A172 (cell line): ENCODE measurements at regions not wholly inside any gene's neighbourhood (a gene's known extent, or its start where the extent isn't known, plus 50 kb on each side); places are given as distances from the start of the nearest gene placed in this dataset.

Source experiments
- DNase-seq: peaks from one replicate; pipeline ENCODE4 v3.0.0-alpha.2; 2015; ENCODE audit warnings: low spot score

- no peak for DNase-seq
These were observed 118.2 kb upstream of the MPDZ start for GRCh38 chr9:13397661-13398060.

- no peak for DNase-seq
These were observed 117.7 kb upstream of the MPDZ start for GRCh38 chr9:13397220-13397619.

DNA sequence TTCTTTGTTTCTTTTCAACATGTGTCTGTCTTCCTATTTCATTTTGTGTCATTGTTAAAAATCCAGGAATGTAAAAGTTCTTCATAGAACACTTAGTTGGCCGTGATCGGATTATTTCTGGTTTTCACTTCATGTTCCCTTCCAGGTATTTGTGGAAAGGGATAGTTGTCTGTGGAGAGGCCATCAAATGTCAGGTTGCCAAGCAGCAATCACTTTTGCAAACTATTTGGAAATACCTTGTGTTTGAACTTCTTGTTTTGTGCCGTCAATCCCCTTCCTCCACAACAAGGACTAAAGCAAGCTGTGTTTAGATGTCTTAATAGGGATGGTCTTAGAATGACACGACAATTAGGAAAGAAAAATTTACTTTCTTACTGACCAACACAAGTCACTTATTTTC is 116.9 kb upstream of the MPDZ start:
- no peak for DNase-seq

GRCh38 chr9:13395156-13395555 is 115.7 kb upstream of the MPDZ start:
- no peak for DNase-seq

- no peak for DNase-seq
These were observed 108.7 kb upstream of the MPDZ start for GRCh38 chr9:13388157-13388556.

DNA sequence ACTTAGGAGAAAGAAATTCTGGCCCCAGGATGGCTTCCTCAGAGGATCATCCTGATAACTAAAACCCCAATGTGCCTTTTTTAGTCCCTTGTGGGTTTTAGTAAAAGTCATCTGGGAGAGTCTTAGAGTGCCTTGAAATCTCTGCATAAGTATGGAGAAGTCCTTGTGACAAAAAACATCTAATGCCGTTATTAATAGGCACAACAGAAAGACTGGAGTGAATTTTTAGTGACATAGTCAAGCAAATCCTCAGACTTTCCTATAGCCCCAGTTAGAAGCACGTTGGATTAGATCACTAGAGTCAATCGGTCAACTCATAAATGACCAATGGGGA is 108.2 kb upstream of the MPDZ start:
- DNase-seq, result no peak

- DNase-seq, result no peak
These were observed 107.6 kb upstream of the MPDZ start for GRCh38 chr9:13386935-13387733.

GRCh38 chr9:13386316-13386715 is 106.8 kb upstream of the MPDZ start:
- DNase-seq, result no peak

DNA sequence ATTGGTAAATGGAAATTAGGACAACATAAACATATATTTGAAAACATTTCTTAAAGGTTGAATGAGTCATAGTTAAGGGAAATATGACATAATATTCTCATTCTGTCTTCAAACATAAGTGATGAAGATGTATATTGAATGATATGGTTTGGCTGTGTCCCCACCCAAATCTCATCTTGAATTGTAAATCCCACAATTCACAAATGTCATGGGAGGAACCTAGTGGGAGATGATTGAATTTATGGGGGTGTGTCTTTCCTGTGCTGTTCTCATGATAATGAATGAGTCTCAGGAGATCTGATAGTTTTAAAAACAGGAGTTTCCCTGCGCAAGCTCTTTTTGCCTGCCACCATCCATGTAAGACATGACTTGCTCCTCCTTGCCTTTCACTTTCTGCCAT is 104.4 kb upstream of the MPDZ start:
- no peak for DNase-seq

GRCh38 chr9:13383216-13383615 is 103.7 kb upstream of the MPDZ start:
- DNase-seq, result no peak

DNA sequence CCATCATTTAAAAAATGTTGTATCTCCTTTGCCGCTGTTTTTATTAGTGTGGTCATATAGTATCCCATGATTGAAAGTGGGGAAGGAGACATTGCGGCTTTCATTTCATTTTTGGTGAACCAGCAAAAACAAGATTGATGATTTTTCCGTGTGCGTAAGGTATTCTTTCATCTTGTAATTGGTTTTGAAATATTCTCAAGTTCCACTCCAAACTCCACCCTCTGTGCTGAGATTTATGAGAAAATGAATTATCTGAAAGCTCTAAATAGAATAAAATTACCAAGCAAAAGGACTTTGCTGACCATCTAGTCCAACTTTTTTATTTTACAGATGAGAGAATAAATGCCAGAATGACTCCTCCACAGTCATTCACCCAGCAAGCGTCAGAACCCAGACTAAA is 103.1 kb upstream of the MPDZ start:
- no peak for DNase-seq

- no peak for DNase-seq
These were observed 101.4 kb upstream of the MPDZ start for GRCh38 chr9:13380903-13381302.

GRCh38 chr9:13378154-13378553 is 98.7 kb upstream of the MPDZ start:
- DNase-seq, result no peak

DNA sequence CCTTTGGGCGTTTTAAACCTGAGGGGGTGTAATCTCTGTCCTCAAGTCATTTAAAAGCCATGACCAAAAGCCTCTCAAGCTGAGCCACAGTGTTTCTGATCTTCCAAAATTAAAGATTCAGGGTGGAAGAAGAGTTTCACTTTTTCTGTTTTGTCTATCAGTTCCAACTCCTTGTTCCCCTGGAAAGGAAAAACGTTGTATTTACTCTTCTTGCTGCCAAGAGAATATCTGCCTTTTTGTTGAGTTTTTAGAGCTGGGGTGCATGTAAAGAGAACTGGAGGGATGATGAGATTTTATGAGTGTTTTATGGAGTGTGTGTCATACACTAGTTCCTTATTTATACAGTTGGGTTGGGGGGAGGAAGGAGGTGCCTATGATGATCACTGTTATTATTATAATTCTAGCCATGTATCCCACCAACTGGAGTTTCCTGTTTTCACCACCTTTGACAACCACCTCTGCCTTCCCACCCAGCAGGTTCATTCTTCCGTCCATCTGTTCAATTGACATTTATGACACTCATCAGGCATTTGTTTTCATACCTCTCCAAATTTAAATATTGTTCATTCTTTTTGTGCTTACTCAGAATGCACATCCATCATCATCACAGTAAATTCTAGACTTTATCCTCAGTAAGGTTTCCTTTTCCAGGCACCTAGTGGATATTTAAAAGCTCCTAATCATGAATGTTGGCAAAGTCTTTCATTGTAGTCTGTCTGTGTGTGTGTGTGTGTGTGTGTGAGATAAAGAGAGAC is 97.9 kb upstream of the MPDZ start:
- DNase-seq, result no peak

- no peak for DNase-seq
These were observed 93.0 kb upstream of the MPDZ start for GRCh38 chr9:13372510-13372909.

DNA sequence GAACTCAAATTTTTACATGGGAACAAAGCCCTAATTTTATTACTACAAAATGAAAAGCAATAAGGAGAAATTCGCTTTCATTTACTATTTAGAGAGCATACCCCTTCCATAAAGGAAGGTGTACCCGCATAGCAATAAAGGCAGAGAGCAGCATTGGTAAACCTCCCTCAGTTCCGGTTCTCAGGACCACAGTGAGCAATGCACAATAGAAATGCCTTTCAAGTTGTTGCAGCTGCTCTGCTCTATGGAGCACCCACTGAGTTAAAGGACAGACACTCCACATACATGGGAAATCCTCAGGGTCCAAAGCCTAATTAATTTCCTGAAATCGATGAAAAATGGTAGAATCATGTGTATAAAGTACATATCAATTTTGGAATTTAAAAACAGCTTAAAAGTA is 89.9 kb upstream of the MPDZ start:
- DNase-seq, result no peak

DNA sequence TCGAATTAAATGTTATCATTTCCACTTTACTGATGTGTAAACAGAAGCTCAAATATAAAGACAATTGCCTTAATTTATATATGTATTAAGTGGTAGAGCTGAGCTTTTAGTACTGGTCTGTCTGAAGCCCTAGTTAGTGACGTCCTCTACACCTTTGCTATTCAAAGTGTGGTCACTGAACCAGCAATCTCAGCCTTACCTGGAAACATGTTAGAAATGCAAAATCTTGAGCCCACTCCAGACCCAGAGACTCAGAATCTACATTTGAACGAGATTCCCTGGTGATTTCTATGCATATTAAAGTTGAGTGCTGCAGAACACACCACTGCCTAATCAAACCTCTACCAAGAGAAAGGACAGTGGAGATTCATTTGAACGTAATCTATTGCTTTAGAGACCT is 88.3 kb upstream of the MPDZ start:
- no peak for DNase-seq

DNA sequence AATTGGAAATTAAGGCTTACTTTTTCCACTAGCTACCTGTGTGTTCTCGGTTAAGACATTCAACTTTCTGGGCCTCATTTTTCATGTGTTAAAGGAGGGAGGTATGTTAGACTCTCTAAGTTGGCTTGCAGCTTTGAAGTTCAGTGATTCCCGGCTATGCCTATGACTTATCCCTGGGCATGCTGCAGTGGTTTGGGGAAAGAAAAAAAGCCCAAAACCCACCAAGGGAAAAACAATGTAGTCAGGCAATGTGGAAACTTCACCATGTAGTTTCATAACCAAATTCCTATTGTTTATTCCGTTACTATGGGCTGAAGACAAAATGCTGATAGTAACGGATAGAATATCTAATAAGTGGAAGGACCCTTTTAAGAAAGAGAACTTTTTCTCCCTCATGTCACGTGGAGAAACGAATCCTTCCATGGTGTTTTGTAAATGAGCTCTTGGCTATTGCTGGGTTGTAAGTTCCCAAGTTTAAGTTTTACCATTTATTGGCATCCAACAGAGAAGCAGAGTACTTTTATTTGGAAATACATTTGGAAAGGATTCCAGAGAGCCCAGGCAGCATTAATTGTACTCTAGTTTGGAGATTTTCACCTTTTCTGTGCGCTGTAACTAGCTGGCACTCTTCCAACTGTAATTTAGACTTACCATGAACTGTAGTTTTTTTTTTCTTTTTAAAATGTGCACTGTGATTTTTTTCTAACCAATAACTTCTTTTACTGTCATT is 84.9 kb upstream of the MPDZ start:
- no peak for DNase-seq

DNA sequence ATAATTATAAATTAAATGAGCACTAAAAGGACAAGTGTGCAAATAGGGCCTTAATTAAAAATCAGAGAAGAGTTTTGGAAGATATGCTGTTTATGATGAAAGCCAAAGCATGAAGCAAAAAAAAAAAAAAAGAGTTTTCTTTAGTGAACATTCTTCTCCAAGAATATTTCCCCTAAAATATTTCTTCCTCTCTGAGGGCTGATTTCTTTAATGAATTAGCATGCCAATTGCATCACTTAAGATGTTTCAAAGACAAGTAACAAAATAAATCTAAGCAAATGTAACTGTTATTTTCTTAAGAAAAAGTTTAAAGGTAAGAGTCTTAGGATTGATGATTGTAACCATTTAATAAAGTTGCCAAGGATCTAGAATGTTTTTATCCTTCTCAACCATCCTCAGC is 81.6 kb upstream of the MPDZ start:
- DNase-seq, result no peak

- no peak for DNase-seq
These were observed 80.7 kb upstream of the MPDZ start for GRCh38 chr9:13360188-13360587.

DNA sequence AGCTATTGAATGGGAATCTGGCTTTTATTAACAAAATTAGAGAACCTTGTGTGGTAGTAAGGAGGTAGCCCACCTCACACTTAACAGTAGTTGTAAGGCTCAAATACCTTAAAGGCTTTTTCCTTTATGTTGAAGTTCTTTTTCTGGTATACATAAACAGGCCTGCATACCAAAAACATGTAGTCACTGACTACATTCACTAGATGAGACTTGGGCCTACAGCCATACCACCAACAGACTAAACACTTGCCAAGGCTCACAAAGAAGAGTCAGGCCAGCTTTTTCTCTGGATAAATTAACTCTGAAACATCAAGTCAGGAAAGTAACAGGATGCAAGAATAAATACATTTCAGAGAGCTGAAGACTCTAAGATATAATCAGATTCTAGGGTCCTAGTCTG is 78.6 kb upstream of the MPDZ start:
- no peak for DNase-seq

DNA sequence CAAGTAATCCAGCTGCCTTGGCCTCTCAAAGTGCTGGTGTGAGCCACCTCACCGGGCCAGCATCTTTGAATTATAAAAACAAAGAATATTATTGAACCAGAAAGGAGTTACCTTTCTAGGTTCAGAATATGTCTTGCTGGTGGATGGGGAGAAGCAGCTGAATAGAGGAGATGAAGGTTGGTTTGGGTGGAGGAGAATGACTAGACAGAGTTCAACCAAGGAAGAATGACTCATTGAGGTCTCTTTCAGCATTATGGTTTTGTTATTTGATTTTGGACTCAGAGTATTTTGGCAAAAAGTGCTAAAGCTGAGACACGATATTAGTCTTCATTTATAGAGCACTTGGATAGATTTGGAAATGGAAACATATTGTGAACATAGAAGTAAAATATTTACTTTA is 75.2 kb upstream of the MPDZ start:
- DNase-seq, result no peak

- DNase-seq, result no peak
These were observed 73.0 kb upstream of the MPDZ start for GRCh38 chr9:13352451-13352979.
